ENCODE measurements at regions not wholly inside any gene's neighbourhood (a gene's known extent, or its start where the extent isn't known, plus 50 kb on each side); places are given as distances from the start of the nearest gene placed in this dataset.

DNA sequence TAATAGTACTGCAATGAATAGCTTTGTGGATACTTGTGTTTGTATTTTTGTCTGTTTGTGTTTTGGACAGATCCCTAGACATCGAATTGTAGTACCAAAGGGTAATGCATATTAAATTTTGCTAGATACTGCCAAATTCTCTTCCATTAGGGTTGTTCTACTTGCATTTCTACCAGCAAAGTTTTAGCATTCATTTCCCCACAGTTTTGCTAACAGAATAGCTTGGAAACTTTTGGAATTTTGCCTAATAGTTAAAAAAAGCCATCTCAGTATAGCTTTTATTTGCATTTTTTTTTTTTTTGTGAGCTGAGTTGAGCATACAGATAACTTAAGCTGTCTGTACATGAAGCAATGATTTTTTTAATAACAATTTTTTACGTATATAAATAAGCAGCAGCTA, 1084.9 kb downstream of the ADGRL3 start:
- Mint-ChIP-seq H3K27me3 (ENCODE audit: insufficient read depth) (no peaks in the 10 kb centered on the region), H3K27ac (no peak overlapping the region), H3K4me3 (no peak overlapping the region), H3K9me3 (no peaks in the 10 kb centered on the region), H3K36me3 (ENCODE audit: low read depth) (no peaks in the 10 kb centered on the region), H3K4me1 (no peaks in the 10 kb centered on the region)
- H3K4me1 ChIP-seq (ENCODE audit: control insufficient read depth, insufficient read depth, low read length), result no peaks in the 10 kb centered on the region
- no peak overlapping the region for H3K27ac ChIP-seq (ENCODE audit: low read depth, low read length)
- no peak for DNase-seq
- H3K4me3 ChIP-seq (ENCODE audit: low read length), result no peak overlapping the region
- 100% methylated on average over 1 of the region's 2 CpGs; no CpG with 5 or more reads in 1 of the 2 experiments for WGBS, 2 experiments (ENCODE audit: insufficient coverage in 1 of 2, insufficient read length in 1 of 2)
- H3K27me3 ChIP-seq (ENCODE audit: control insufficient read depth, insufficient read depth, low read length, poor library complexity, severe bottlenecking), result no peaks in the 10 kb centered on the region
- no peaks in the 10 kb centered on the region for H3K36me3 ChIP-seq (ENCODE audit: control insufficient read depth, insufficient read depth, low read length)
- TF ChIP-seq CTCF (conservative IDR thresholded peaks at IDR 0.05), result no peak
- no peaks in the 10 kb centered on the region for H3K9me3 ChIP-seq (ENCODE audit: control insufficient read depth, low read length)
- no peak overlapping the region for H3K9ac ChIP-seq (ENCODE audit: extremely low read depth, low read length, poor library complexity, severe bottlenecking)

DNA sequence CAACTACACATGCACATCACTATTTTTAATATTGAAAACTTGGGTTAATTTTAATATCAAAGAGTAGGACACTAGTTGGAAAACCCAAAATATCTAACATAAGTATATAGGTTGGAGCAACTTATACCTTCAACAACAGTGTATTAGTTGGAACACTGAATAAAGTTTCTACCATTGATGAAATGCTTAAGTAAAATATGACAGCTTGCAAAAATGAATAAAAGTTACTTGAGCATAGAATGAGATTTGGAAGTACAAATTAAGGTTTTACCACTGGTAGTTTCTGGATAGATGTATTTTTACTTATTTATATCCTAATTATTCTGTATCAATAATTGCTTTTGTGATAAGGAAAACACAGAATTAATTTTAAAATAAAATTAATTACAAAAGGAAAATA, 1079.6 kb downstream of the ADGRL3 start:
- Mint-ChIP-seq H3K4me1 (peaks cover 2% of the 10 kb centered on the region), H3K36me3 (ENCODE audit: low read depth) (no peaks in the 10 kb centered on the region), H3K27me3 (ENCODE audit: insufficient read depth) (no peaks in the 10 kb centered on the region), H3K9me3 (no peaks in the 10 kb centered on the region), H3K27ac (no peak overlapping the region), H3K4me3 (no peak overlapping the region)
- Histone ChIP-seq H3K27me3 (ENCODE audit: control insufficient read depth, insufficient read depth, low read length, poor library complexity, severe bottlenecking) (no peaks in the 10 kb centered on the region), H3K27ac (ENCODE audit: low read depth, low read length) (no peak overlapping the region), H3K9me3 (ENCODE audit: control insufficient read depth, low read length) (no peaks in the 10 kb centered on the region), H3K36me3 (ENCODE audit: control insufficient read depth, insufficient read depth, low read length) (no peaks in the 10 kb centered on the region), H3K4me1 (ENCODE audit: control insufficient read depth, insufficient read depth, low read length) (no peaks in the 10 kb centered on the region), H3K9ac (ENCODE audit: extremely low read depth, low read length, poor library complexity, severe bottlenecking) (no peak overlapping the region), H3K4me3 (ENCODE audit: low read length) (no peak overlapping the region)
- no peak for DNase-seq
- TF ChIP-seq CTCF (conservative IDR thresholded peaks at IDR 0.05), result no peak

- no peak for DNase-seq
- no peak for TF ChIP-seq CTCF (conservative IDR thresholded peaks at IDR 0.05)
- H3K27me3 Mint-ChIP-seq (ENCODE audit: insufficient read depth), result no peaks in the 10 kb centered on the region
- no peaks in the 10 kb centered on the region for H3K36me3 ChIP-seq (ENCODE audit: control insufficient read depth, insufficient read depth, low read length)
- no peaks in the 10 kb centered on the region for H3K9me3 Mint-ChIP-seq
- H3K9ac ChIP-seq (ENCODE audit: extremely low read depth, low read length, poor library complexity, severe bottlenecking), result no peak overlapping the region
- H3K36me3 Mint-ChIP-seq (ENCODE audit: low read depth), result no peaks in the 10 kb centered on the region
- H3K4me3 Mint-ChIP-seq, result no peak overlapping the region
- peaks cover 2% of the 10 kb centered on the region for H3K4me1 Mint-ChIP-seq
- H3K27ac Mint-ChIP-seq, result no peak overlapping the region
- H3K9me3 ChIP-seq (ENCODE audit: control insufficient read depth, low read length), result no peaks in the 10 kb centered on the region
- H3K4me3 ChIP-seq (ENCODE audit: low read length), result no peak overlapping the region
- no peaks in the 10 kb centered on the region for H3K4me1 ChIP-seq (ENCODE audit: control insufficient read depth, insufficient read depth, low read length)
- no peaks in the 10 kb centered on the region for H3K27me3 ChIP-seq (ENCODE audit: control insufficient read depth, insufficient read depth, low read length, poor library complexity, severe bottlenecking)
- no peak overlapping the region for H3K27ac ChIP-seq (ENCODE audit: low read depth, low read length)
Observed at GRCh38 chr4:62275470-62275869, 1075.3 kb downstream of the ADGRL3 start.
